KBM-7 (cell line): ENCODE measurements at regions not wholly inside any gene's neighbourhood (a gene's known extent, or its start where the extent isn't known, plus 50 kb on each side); places are given as distances from the start of the nearest gene placed in this dataset.
"Not testable (repeated sequence)": the region's sequence is repeated elsewhere in the genome, so short reads cannot be mapped to it uniquely, and the experiment has no call there.

Source experiments
- DNase-seq: peaks from one replicate; pipeline ENCODE4 v3.0.0-alpha.2; 2015
- in situ Hi-C: fragments of 300-500 bp; cut with MboI; formaldehyde crosslinking; loops from 2 replicates; pipeline ENCODE4 v1.14.3; 2020; ENCODE audit warnings: low sequenced_read_pairs, low pct_unique_long_range_greater_than_20kb, mixed read lengths

GRCh38 chr15:45801543-45801942 lies 166.7 kb downstream of the SQOR start:
- DNase-seq, result no peak
- in situ Hi-C loops, result no loop called here

GRCh38 chr15:45802140-45802539 lies 167.3 kb downstream of the SQOR start:
- no peak for DNase-seq
- in situ Hi-C loops, result no loop called here

DNA sequence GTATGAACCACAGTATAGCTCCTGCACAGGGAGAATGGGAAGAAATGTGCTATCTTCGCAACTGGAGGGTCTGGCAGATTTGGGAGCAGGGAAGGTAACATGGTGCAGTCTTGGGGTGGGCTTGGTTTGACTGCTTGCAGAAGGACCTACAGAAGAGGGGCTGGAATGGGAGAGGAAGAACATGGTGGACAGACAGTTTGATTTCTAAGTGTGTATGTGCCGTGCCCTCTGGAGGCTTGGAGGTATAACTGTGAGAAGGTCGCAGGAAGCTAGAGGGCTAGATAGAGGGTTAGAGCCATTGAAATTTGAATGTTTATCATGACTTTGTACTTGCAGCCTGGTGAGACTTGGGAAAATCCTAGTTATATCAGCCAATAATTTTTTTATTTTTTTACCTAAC lies 169.2 kb downstream of the SQOR start:
- in situ Hi-C loops, result no loop called here
- no peak for DNase-seq

DNA sequence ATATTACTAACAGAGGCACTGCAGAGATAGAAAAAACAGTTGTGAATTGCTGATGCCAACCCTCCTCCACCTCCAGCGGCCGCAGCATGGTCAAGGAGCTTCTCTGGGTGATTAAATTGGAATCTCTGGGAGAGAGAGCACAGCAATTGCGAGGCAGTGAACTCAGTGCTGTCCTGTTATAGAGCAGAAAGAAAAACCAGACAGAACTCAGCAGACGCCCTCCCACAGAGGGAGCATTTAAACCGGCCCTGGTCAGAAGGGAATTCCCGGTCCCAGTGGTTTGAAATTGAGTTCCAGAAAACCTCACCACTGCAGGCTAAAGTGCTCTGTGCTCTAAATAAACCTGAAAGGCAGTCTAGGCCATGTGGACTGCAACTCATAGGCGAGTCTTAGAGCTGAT lies 175.4 kb downstream of the SQOR start:
- in situ Hi-C loops, result no loop called here

GRCh38 chr15:45812200-45812599 lies 177.4 kb downstream of the SQOR start:
- DNase-seq, result no peak
- in situ Hi-C loops, result no loop called here

More for the DNA sequence above, 175.4 kb downstream of the SQOR start:
- no peak for DNase-seq

DNA sequence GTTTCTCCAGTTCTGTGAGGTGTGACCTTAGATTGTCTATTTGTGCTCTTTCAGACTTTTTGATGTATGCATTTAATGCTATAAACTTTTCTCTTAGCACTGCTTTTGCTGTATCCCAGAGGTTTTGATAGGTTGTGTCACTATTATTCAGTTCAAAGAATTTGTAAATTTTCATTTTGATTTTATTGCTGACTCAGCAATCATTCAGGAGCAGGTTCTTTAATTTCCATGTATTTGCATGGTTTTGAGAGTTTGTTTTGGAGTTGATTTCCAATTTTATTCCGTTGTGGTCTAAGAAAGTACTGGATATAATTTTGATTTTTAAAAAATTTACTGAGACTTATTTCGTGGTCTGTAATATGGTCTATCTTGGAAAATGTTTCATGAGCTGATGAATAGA lies 182.7 kb downstream of the SQOR start:
- in situ Hi-C loops, result not testable (repeated sequence)

GRCh38 chr15:45821390-45821789 lies 186.6 kb downstream of the SQOR start:
- DNase-seq, result no peak
- in situ Hi-C loops, result no loop called here

More for the DNA sequence above, 182.7 kb downstream of the SQOR start:
- not testable (repeated sequence) for DNase-seq

- DNase-seq, in situ Hi-C loops: not testable (repeated sequence)
Observed at GRCh38 chr15:45822968-45823367, 188.1 kb downstream of the SQOR start.

GRCh38 chr15:45827275-45827674 lies 192.4 kb downstream of the SQOR start:
- DNase-seq, result no peak

GRCh38 chr15:45827766-45828165 lies 192.9 kb downstream of the SQOR start:
- DNase-seq, result no peak
- in situ Hi-C loops, result no loop called here

More at GRCh38 chr15:45827275-45827674, 192.4 kb downstream of the SQOR start:
- in situ Hi-C loops, result no loop called here

DNA sequence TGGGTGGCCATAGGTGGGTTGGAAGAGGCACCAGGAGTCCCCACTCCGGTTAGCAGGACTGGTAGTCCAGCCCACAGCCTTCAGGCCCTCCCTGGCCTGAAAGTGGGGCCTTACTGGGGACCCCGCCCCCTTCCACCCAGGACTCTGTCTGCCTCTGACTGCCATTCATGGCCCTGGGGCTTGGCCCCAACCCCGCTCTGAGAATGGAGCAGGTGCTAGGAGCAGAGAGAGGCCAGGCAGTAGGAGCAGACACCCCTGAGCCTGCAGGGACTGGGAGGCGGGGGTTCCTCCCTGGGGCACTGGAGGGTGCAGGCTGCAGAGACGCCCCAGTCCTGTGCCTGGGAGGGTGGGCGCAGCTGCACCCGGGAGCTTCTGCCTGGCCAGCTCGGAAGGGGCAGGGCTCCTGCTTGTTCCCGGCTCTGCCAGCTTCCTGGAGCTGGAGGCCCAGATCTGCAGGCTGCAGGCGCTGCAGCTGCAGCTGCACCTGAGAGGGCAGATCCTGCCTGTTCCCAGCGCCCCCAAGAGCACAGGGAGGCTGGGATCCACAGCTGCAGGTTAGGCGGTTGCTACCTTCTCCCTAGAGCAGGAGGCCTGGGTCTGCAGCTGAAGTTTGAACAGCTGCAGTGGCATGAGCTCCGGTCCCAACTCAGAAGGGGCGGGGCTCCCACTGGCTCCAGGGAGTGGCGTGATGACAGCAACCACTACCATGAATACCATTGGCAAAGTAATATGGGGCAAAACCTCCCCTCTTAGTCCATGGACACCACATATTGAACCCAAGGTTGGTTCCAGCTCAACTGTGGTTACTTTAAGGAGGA lies 194.7 kb downstream of the SQOR start:
- no peak for DNase-seq
- in situ Hi-C loops, result no loop called here

- in situ Hi-C loops, result no loop called here
- DNase-seq, result no peak
Observed at GRCh38 chr15:45831787-45832186, 197.0 kb downstream of the SQOR start.

DNA sequence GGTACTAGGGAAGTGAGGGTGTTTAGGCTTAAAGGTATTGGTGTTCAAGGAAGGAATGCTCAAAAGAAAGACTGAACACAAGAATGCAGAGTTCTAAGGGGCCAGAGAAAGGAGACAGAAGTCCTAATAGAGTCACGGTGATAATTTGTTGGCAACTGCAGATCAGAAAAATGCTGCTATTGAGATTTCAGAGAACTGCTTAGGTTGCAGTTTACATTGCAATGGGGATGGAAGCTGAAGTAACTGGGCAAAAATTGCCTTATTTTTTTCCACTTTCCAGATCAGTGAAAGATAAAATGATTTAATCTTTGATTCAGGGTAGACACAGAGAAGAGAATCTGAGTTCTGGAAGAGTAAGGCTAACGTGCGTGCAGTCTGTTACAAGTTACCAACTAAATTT lies 199.8 kb downstream of the SQOR start:
- DNase-seq, result no peak
- in situ Hi-C loops, result no loop called here

DNA sequence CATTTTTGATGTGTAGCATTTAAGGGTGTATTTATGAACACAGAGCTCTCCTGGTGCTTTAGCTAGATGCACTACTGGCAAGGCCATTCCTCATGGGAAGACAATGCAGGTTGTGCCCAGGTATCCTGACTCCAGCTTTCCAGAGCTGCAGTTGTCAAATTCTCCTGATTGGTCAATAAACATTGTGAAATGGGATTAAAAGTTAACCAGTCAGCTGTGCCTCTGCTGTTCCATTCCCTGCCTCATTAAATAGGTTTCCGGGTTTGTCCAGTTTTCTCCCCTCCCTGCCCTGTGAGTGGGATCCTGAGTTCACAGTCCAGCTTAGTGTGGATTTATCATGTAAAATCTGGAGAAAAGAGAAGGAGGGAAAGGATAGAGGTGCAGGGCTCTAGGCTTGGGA lies 207.3 kb downstream of the SQOR start:
- no peak for DNase-seq
- in situ Hi-C loops, result no loop called here

DNA sequence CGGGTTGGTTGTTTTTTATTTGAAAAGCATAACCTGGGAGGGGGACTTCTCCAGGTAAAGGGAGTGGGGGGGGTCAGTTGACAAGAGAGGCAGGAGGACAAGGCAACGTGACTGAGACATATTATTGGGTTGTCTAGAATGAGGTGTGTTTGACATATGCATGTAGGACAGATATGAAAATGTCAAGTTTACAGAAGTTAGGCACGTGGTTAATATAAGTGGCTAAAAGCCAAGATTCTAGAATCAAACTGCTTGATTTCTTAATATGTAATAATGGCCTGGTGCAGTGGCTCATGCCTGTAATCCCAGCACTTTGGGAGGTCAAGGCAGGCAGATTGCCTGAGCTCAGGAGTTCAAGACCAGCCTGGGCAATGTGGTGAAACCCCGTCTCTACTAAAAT lies 212.8 kb downstream of the SQOR start:
- no peak for DNase-seq
- in situ Hi-C loops, result no loop called here

DNA sequence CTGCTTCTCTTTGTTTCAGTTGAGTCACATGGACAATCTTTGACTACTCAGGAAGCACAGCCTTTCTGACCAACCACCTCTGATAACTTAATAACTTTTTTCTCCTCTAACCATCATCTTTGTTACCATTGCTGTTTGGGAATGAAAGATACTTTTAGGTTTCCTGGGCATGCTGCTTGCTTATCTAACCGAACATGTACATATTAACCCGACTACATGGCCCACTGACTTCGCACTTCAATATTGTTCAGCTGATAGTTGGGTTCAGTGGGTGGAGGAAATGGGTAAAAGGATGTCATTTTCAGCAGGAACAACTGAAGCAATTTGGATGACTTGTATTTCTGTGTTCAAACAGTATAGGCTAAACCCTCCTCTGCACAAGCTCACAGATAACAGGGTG lies 214.3 kb downstream of the SQOR start:
- in situ Hi-C loops, result no loop called here
- DNase-seq, result no peak

- no peak for DNase-seq
Observed at GRCh38 chr15:45854455-45855202, 219.8 kb downstream of the SQOR start.

DNA sequence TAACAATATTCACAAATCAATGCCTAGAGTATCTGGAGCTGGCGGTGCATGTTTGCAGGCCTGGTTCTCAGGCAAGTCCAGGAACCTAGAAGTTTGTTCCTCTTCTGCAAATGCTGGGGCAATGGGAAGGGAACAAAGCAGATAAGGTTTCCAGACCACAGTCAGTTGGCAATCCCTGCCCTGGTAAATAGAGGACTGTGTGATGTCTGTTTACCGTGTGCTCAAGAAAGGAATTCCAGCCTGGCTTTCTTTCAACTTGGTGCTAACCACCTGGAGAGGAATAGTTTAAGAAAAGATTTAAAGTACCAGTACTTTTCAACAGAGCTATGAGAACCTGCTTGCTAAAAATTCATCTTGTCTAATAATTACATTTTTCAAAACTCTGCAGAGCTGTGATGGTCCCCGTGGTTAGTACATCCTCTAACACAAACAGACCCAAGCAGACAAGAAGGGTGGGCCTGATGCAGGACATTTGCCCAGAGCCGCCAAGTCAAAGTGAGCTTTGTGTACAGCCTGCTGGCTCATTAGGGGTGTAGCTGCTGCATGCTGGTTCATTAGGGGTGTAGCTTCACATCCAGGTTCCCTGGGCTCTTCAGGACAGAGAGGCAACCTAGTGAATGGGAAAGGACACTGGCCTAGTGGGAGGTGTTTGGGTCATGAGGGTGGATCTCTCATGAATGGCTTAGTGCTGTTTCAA lies 220.5 kb downstream of the SQOR start:
- DNase-seq, result no peak
- in situ Hi-C loops, result no loop called here

More at GRCh38 chr15:45854455-45855202, 219.8 kb downstream of the SQOR start:
- in situ Hi-C loops, result no loop called here

DNA sequence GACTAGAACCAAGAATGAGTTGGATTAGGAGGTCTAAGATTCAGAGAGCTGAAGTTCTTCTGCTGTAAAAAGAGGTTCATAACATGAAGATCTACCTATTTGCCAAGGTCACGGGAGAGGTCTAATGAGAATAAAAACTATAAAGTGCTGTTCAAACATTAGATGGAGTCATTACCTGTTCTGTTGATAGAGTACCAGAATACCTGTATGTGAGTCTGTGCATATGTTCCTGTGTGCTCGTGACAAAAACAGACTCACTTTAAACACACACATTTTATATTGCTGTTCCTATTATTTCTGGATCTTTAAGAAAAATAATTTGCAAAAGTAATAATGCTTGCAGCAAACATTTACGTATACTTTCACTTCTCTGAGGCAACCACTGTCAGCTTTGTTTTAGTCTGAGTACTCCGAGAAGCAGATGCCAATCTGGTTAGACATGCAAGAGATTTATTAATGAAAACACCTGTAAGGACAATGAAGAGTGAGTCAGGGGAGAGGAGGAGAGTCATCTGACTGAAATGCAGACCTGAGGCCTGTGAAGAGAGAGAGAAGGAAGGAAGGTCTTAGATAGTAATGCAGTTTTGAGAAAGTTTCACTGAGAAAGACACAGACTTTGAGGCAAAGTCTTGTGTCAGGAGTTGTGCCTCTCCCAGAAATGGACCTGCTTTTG lies 221.2 kb downstream of the SQOR start:
- no peak for DNase-seq
- in situ Hi-C loops, result no loop called here
